ENCODE measurements at regions not wholly inside any gene's neighbourhood (a gene's known extent, or its start where the extent isn't known, plus 50 kb on each side); places are given as distances from the start of the nearest gene placed in this dataset.

GRCh38 chr1:244303610-244303969, 148.1 kb downstream of the ADSS2 start:
- TF ChIP-seq POLR2A (IDR thresholded peaks at IDR 0.05): no peak
- no peak for TF ChIP-seq CTCF (IDR thresholded peaks at IDR 0.05)
